H1 (cell line): ENCODE measurements at regions not wholly inside any gene's neighbourhood (a gene's known extent, or its start where the extent isn't known, plus 50 kb on each side); places are given as distances from the start of the nearest gene placed in this dataset.

Experiments used
- BCL11A ChIP-seq, 2 experiments: IDR thresholded peaks; one replicate each; pipeline ENCODE4 v1.6.1; 2011; ENCODE audit warnings: low read depth in 2 of 2, low read length in 2 of 2, mild to moderate bottlenecking in 2 of 2
- CREB1 ChIP-seq: IDR thresholded peaks from 2 replicates; pipeline ENCODE4 v1.6.1; 2012; ENCODE audit warnings: inconsistent platforms
- POLR2A ChIP-seq, 2 experiments: IDR thresholded peaks; 1 replicate in 1 of 2; 2 replicates in 1 of 2; pipeline ENCODE4 v1.6.1; 2011; ENCODE audit warnings: low read depth in 2 of 2, low read length in 2 of 2, mild to moderate bottlenecking in 2 of 2; ENCODE audit errors: control extremely low read depth in 1 of 2
- TCF12 ChIP-seq: IDR thresholded peaks from 2 replicates; pipeline ENCODE4 v1.6.1; 2011; ENCODE audit warnings: low read depth, mild to moderate bottlenecking, low read length
- TEAD4 ChIP-seq: IDR thresholded peaks from 2 replicates; pipeline ENCODE4 v1.6.1; 2012; ENCODE audit warnings: low read depth, low read length, inconsistent platforms, mixed read lengths
- TF ChIP-seq, protein P1 (sequence below): IDR thresholded peaks from 2 replicates; pipeline ENCODE4 v1.6.1; 2012; ENCODE audit warnings: inconsistent platforms

GRCh38 chr17:11144358-11145233 lies 96.4 kb upstream of the SHISA6 start:
- TF ChIP-seq TEAD4 (no peak), BCL11A (IDR thresholded peaks at IDR 0.05; ENCODE audit: low read depth in 2 of 2, low read length in 2 of 2) (no peak), CREB1 (no peak), POLR2A (IDR thresholded peaks at IDR 0.05; ENCODE audit: control extremely low read depth in 1 of 2, low read depth in 2 of 2, low read length in 2 of 2) (no peak), TCF12 (no peak)
- TF ChIP-seq, protein P1, sequence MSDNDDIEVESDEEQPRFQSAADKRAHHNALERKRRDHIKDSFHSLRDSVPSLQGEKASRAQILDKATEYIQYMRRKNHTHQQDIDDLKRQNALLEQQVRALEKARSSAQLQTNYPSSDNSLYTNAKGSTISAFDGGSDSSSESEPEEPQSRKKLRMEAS = no peak
